ENCODE measurements at regions not wholly inside any gene's neighbourhood (a gene's known extent, or its start where the extent isn't known, plus 50 kb on each side); places are given as distances from the start of the nearest gene placed in this dataset.

- H3K9me2 ChIP-seq (ENCODE audit: insufficient read depth): no peaks in the 10 kb centered on the region
- in situ Hi-C loops (cut with MboI): no loop called here
- no peak overlapping the region for H3K9ac ChIP-seq
- no peak overlapping the region for H3K4me2 ChIP-seq (ENCODE audit: unreplicated experiment)
- no peak for TF ChIP-seq EZH2 (IDR thresholded peaks at IDR 0.05; ENCODE audit: insufficient read depth, poor library complexity, severe bottlenecking)
- peaks cover 23% of the 10 kb centered on the region for H3F3A ChIP-seq (ENCODE audit: insufficient read depth)
- H2AFZ ChIP-seq: no peak overlapping the region
- no peak for DNase-seq
- WGBS, 2 experiments (ENCODE audit: low coverage in 1 of 2, low lambda C conversion rate in 2 of 2, missing lambda C conversion rate in 2 of 2): 83 to 92% methylated on average over 2 of the region's 2 CpGs
- no peak overlapping the region for H3K27ac ChIP-seq
- H3K79me2 ChIP-seq (ENCODE audit: insufficient read depth): no peaks in the 10 kb centered on the region
- peaks cover 22% of the 10 kb centered on the region for H3K4me1 ChIP-seq (ENCODE audit: insufficient read depth)
- no peaks in the 10 kb centered on the region for H3K36me3 ChIP-seq (ENCODE audit: low read depth)
- peaks cover 6% of the 10 kb centered on the region for H3K9me3 ChIP-seq (ENCODE audit: low read depth)
- no peaks in the 10 kb centered on the region for H3K27me3 ChIP-seq (replicated peaks; ENCODE audit: insufficient read depth)
- no peaks in the 10 kb centered on the region for H4K20me1 ChIP-seq (ENCODE audit: insufficient read depth)
- H3K4me3 ChIP-seq: no peak overlapping the region
Measured at GRCh38 chr20:7493311-7493710, 446.9 kb downstream of the HAO1 start.

- H3K9me2 ChIP-seq (ENCODE audit: insufficient read depth): 0 out of 2 replicates have a peak, but pooled peaks cover 5% of the 10 kb centered on the region
- no peaks in the 10 kb centered on the region for H4K20me1 ChIP-seq (ENCODE audit: insufficient read depth)
- H3K9ac ChIP-seq: no peak overlapping the region
- TF ChIP-seq EZH2 (IDR thresholded peaks at IDR 0.05; ENCODE audit: insufficient read depth, poor library complexity, severe bottlenecking) (no peak), EZH2phosphoT487 (IDR thresholded peaks at IDR 0.05; ENCODE audit: insufficient read depth, low read depth) (no peak)
- 60% methylated on average over 4 of the region's 4 CpGs for WGBS, 2 experiments (ENCODE audit: low coverage in 1 of 2, low lambda C conversion rate in 2 of 2, missing lambda C conversion rate in 2 of 2)
- H3K27ac ChIP-seq: no peak overlapping the region
- H3K9me3 ChIP-seq (ENCODE audit: low read depth): peaks cover 6% of the 10 kb centered on the region
- H2AFZ ChIP-seq: no peak overlapping the region
- H3K36me3 ChIP-seq (ENCODE audit: low read depth): no peaks in the 10 kb centered on the region
- H3K4me1 ChIP-seq (ENCODE audit: insufficient read depth): peaks cover 47% of the 10 kb centered on the region
- no peak overlapping the region for H3K4me3 ChIP-seq
- no peaks in the 10 kb centered on the region for H3K79me2 ChIP-seq (ENCODE audit: insufficient read depth)
- no peak overlapping the region for H3K4me2 ChIP-seq (ENCODE audit: unreplicated experiment)
- in situ Hi-C loops (cut with MboI): no loop called here
- no peaks in the 10 kb centered on the region for H3K27me3 ChIP-seq (replicated peaks; ENCODE audit: insufficient read depth)
- peak; percentile 20 for DNase-seq
- peaks cover 53% of the 10 kb centered on the region for H3F3A ChIP-seq (ENCODE audit: insufficient read depth)
Measured at GRCh38 chr20:7496394-7496991, 443.8 kb downstream of the HAO1 start.

- in situ Hi-C loops (cut with MboI): no loop called here
- peak overlapping the region; percentile 30 for H3K4me2 ChIP-seq (ENCODE audit: unreplicated experiment)
- peak; percentile 87 for DNase-seq
- H3K9ac ChIP-seq: no peak overlapping the region
- H3K27me3 ChIP-seq (replicated peaks; ENCODE audit: insufficient read depth): no peaks in the 10 kb centered on the region
- H3K4me1 ChIP-seq (ENCODE audit: insufficient read depth): peaks cover 47% of the 10 kb centered on the region
- 0 out of 2 replicates have a peak, but pooled peaks have one; percentile 59 for TF ChIP-seq EZH2phosphoT487 (IDR thresholded peaks at IDR 0.05; ENCODE audit: insufficient read depth, low read depth)
- no peak for TF ChIP-seq EZH2 (IDR thresholded peaks at IDR 0.05; ENCODE audit: insufficient read depth, poor library complexity, severe bottlenecking)
- H3K9me3 ChIP-seq (ENCODE audit: low read depth): peaks cover 6% of the 10 kb centered on the region
- H3K79me2 ChIP-seq (ENCODE audit: insufficient read depth): no peaks in the 10 kb centered on the region
- H4K20me1 ChIP-seq (ENCODE audit: insufficient read depth): no peaks in the 10 kb centered on the region
- 5 to 9% methylated on average over 1 of the region's 1 CpG for WGBS, 2 experiments (ENCODE audit: low coverage in 1 of 2, low lambda C conversion rate in 2 of 2, missing lambda C conversion rate in 2 of 2)
- no peaks in the 10 kb centered on the region for H3K36me3 ChIP-seq (ENCODE audit: low read depth)
- no peak overlapping the region for H2AFZ ChIP-seq
- H3K9me2 ChIP-seq (ENCODE audit: insufficient read depth): 0 out of 2 replicates have a peak, but pooled peaks cover 5% of the 10 kb centered on the region
- H3K4me3 ChIP-seq: no peak overlapping the region
- no peak overlapping the region; the same call in 1 of the 2 replicates for H3K27ac ChIP-seq
- peaks cover 53% of the 10 kb centered on the region for H3F3A ChIP-seq (ENCODE audit: insufficient read depth)
Measured at GRCh38 chr20:7497985-7498384, 442.3 kb downstream of the HAO1 start.

- Histone ChIP-seq H3K4me1 (ENCODE audit: insufficient read depth) (peaks cover 47% of the 10 kb centered on the region), H4K20me1 (ENCODE audit: insufficient read depth) (no peaks in the 10 kb centered on the region), H2AFZ (no peak overlapping the region), H3K4me3 (no peak overlapping the region), H3K4me2 (ENCODE audit: unreplicated experiment) (no peak overlapping the region), H3K79me2 (ENCODE audit: insufficient read depth) (no peaks in the 10 kb centered on the region), H3K36me3 (ENCODE audit: low read depth) (no peaks in the 10 kb centered on the region), H3K9me2 (ENCODE audit: insufficient read depth) (0 out of 2 replicates have a peak, but pooled peaks cover 5% of the 10 kb centered on the region), H3K9ac (no peak overlapping the region), H3F3A (ENCODE audit: insufficient read depth) (peaks cover 53% of the 10 kb centered on the region), H3K27ac (no peak overlapping the region), H3K9me3 (ENCODE audit: low read depth) (no peaks in the 10 kb centered on the region), H3K27me3 (replicated peaks; ENCODE audit: insufficient read depth) (no peaks in the 10 kb centered on the region)
- no peak for DNase-seq
- TF ChIP-seq EZH2 (IDR thresholded peaks at IDR 0.05; ENCODE audit: insufficient read depth, poor library complexity, severe bottlenecking) (no peak), EZH2phosphoT487 (IDR thresholded peaks at IDR 0.05; ENCODE audit: insufficient read depth, low read depth) (no peak)
- in situ Hi-C loops (cut with MboI): no loop called here
Measured at GRCh38 chr20:7499201-7499600, 441.1 kb downstream of the HAO1 start.

All from GM23248 (cell line).